ENCODE measurements at regions not wholly inside any gene's neighbourhood (a gene's known extent, or its start where the extent isn't known, plus 50 kb on each side); places are given as distances from the start of the nearest gene placed in this dataset.

- 84 to 87% methylated on average over 10 of the region's 10 CpGs for WGBS, 2 donors
- H3K4me3 ChIP-seq, result no peak overlapping the region
- H3K9me3 ChIP-seq, result no peaks in the 10 kb centered on the region
- no peaks in the 10 kb centered on the region for H3K4me1 ChIP-seq
- H3K27me3 ChIP-seq, result no peaks in the 10 kb centered on the region
- intact Hi-C loops (cut with DNase I; ENCODE audit: low total_unique reads), result loop anchor here (5.0 kb wide), 2 partner anchors 975 to 1135 kb away; no protein-coding TSS in a partner anchor
- H3K36me3 ChIP-seq (ENCODE audit: low read depth, missing control alignments), result no peaks in the 10 kb centered on the region
- H3K27ac ChIP-seq, result no peak overlapping the region
- TF ChIP-seq POLR2A (IDR thresholded peaks at IDR 0.05), result no peak
- TF ChIP-seq CTCF (IDR thresholded peaks at IDR 0.05), result no peak
- DNase-seq, result peak; percentile 1
These were observed 151.6 kb downstream of the TEX29 start for GRCh38 chr13:111472083-111472482.

DNA sequence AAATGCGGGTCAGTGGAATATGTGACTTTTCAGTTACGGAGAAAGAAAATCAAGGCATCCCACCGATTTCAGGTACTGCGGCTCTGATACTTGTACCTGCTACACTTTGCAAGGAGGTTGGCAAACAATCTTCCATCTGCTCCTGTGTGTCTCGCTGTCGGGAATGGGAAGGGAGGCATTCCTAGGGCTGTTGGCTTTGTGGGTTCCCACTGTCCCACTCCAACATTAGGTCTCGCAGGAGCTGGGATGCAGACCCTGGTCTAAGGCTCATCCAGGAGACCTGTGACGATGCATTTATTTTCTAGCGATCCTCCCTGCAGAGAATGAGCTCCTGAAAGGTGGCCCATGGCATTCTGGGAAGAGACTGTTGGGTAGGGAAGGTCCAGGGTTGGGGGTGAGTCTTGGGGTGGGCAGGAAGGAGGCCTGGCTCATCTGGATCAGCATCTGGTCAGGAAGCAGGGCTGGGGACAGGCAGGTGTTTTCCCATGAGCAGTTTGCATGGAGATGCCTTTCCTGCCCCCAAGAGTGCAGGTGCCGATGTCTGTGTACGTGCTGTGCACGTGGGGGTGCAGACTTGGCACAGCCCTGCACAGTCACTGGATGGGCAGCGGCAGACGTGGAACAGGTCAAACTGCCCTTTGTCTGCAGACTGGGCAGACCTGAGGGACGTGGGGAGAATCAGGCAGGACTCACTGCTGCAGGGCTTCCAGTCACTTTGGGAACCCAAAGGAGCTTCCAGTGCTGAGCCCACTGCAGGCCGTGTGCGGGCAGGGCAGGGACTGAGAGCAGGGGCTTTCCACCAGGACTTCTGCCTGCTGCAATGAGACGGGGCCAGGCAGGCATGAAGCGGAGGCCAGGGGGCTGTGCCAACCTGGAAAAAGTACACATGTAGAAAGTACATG, 152.4 kb downstream of the TEX29 start:
- Histone ChIP-seq H3K9me3 (no peaks in the 10 kb centered on the region), H3K27me3 (no peaks in the 10 kb centered on the region), H3K36me3 (ENCODE audit: low read depth, missing control alignments) (no peaks in the 10 kb centered on the region), H3K27ac (no peak overlapping the region), H3K4me1 (no peaks in the 10 kb centered on the region), H3K4me3 (no peak overlapping the region)
- intact Hi-C loops (cut with DNase I; ENCODE audit: low total_unique reads), result loop anchor here (5.0 kb wide), 2 partner anchors 974 to 1134 kb away; no protein-coding TSS in a partner anchor
- DNase-seq, result peak; percentile 6
- TF ChIP-seq CTCF (IDR thresholded peaks at IDR 0.05) (no peak), POLR2A (IDR thresholded peaks at IDR 0.05) (no peak)
- WGBS, 2 donors, result 72 to 75% methylated on average over 16 to 19 of the region's 19 CpGs

DNA sequence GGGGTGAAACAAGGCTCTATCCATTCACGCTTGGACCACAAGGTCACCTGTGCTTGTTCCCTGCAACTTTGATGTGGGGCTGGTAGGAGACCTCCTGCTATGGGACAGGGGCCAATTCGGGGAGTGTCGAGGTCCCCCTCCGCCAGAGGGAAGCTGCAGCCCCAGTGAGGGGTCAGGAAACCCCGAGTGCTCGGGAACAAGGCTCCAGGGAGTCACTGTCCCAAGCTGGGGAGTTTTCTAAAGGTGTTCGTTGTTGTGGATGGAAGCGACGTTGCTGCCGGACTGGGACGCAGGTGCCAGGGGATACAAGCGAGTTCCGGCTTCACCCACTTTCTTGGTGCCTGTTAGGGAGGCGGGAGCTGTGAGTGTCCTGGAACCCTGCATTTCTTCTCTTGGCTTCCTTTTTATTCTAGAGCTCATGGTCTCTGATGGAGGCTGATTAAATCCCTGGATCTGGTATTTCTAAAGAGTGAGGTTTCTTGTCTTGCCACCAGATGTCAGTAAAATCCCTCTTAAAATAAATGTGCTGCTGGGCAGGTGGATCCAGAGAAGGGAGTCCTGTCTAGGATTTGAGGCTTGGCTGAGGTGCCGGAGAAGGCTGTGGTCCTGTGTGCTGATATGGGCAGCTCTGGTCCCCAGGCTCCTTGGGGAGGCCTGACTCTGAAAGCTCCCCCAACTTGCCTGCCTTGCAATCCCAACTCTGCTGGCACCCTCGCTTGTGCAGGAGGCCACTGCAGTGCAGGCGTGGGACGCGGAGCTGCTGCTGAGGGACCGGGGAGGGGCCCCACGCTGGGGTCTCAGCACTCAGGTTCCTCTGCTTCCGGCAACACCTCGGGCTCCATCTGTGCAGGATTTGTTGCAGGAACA, 153.9 kb downstream of the TEX29 start:
- TF ChIP-seq POLR2A (IDR thresholded peaks at IDR 0.05) (no peak), CTCF (IDR thresholded peaks at IDR 0.05) (peak; percentile 30 to 59 (median 49))
- Histone ChIP-seq H3K27ac (no peak overlapping the region), H3K9me3 (no peaks in the 10 kb centered on the region), H3K4me1 (no peaks in the 10 kb centered on the region), H3K4me3 (no peak overlapping the region), H3K27me3 (no peaks in the 10 kb centered on the region), H3K36me3 (ENCODE audit: low read depth, missing control alignments) (no peaks in the 10 kb centered on the region)
- WGBS, 2 donors, result 64% methylated on average over 23 of the region's 23 CpGs
- intact Hi-C loops (cut with DNase I; ENCODE audit: low total_unique reads), result loop anchor here (5.0 kb wide), 2 partner anchors 973 to 1133 kb away; no protein-coding TSS in a partner anchor
- peak; percentile 25 for DNase-seq

DNA sequence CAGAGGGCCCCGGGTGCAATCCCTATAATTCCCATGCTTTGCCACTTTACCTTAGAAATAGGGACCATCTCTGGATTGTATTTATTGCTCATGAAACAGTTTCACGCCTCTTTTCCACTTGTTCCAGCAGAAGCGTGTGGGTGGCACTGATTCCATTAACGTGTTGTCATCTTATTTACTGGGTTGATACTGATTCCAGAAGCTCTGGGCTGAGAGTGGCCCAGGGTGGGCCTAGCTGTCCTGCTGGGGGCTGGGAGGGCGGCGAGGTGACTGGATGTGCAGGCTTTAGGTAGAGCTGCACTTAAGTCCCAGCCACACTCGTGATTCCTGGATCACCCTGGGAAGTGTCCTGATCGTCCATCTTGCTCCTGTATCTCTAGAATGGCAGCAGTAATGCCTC, 155.0 kb downstream of the TEX29 start:
- Histone ChIP-seq H3K27ac (no peak overlapping the region), H3K36me3 (ENCODE audit: low read depth, missing control alignments) (no peaks in the 10 kb centered on the region), H3K4me3 (no peak overlapping the region), H3K4me1 (no peaks in the 10 kb centered on the region), H3K27me3 (no peaks in the 10 kb centered on the region), H3K9me3 (no peaks in the 10 kb centered on the region)
- no peak for TF ChIP-seq CTCF (IDR thresholded peaks at IDR 0.05)
- no peak for TF ChIP-seq POLR2A (IDR thresholded peaks at IDR 0.05)
- no peak for DNase-seq
- intact Hi-C loops (cut with DNase I; ENCODE audit: low total_unique reads), result no loop called here
- WGBS, 2 donors, result 85 to 89% methylated on average over 8 of the region's 8 CpGs

Data from testis (tissue), 2 donors.